ENCODE measurements at regions not wholly inside any gene's neighbourhood (a gene's known extent, or its start where the extent isn't known, plus 50 kb on each side); places are given as distances from the start of the nearest gene placed in this dataset.

GRCh38 chr1:164233149-164233548 is 325.8 kb upstream of the PBX1 start:
- H3K4me3 ChIP-seq (ENCODE audit: low read length in 2 of 2), result no peak overlapping the region
- H3K36me3 ChIP-seq (ENCODE audit: control insufficient read depth in 2 of 2, insufficient read depth in 2 of 2, low read length in 1 of 2), result no peaks in the 10 kb centered on the region
- no peaks in the 10 kb centered on the region for H3K4me1 ChIP-seq (ENCODE audit: control insufficient read depth in 2 of 2, insufficient read depth in 2 of 2, low read length in 2 of 2)
- DNase-seq (ENCODE audit: low read depth in 6 of 9, low spot score in 9 of 9), result no peak
- 90% methylated on average over 3 of the region's 3 CpGs for WGBS
- no peaks in the 10 kb centered on the region for H3K9me3 ChIP-seq (ENCODE audit: control insufficient read depth in 2 of 2, insufficient read depth in 1 of 2, low read length in 1 of 2)
- H3K27ac ChIP-seq (ENCODE audit: low read depth in 1 of 2, low read length in 1 of 2), result no peak overlapping the region
- H3K27me3 ChIP-seq (ENCODE audit: control insufficient read depth in 2 of 2, insufficient read depth in 1 of 2, low read length in 1 of 2), result no peaks in the 10 kb centered on the region

DNA sequence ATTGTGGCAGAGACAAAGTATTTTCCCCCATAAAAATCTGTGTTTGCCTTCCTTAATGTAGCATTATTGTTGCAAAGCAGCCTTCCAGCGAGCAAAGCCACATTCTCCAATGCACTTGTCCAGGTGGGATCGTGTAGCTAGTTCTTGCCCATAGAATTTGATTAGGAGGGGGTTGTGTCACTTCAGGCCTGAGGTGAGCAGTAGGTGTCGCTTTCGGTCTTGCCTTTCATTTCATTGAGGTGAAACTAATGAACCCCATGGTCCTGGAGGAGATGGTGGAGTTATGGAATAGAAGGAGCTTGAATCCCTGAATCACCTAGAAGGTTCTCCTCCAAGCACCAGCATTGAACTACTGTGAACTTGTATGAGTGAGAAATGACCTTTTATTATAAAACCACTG is 318.9 kb upstream of the PBX1 start:
- no peaks in the 10 kb centered on the region for H3K27me3 ChIP-seq (ENCODE audit: control insufficient read depth in 2 of 2, insufficient read depth in 1 of 2, low read length in 1 of 2)
- no peak overlapping the region for H3K4me3 ChIP-seq (ENCODE audit: low read length in 2 of 2)
- no peaks in the 10 kb centered on the region for H3K36me3 ChIP-seq (ENCODE audit: control insufficient read depth in 2 of 2, insufficient read depth in 2 of 2, low read length in 1 of 2)
- H3K27ac ChIP-seq (ENCODE audit: low read depth in 1 of 2, low read length in 1 of 2), result no peak overlapping the region
- no peaks in the 10 kb centered on the region for H3K4me1 ChIP-seq (ENCODE audit: control insufficient read depth in 2 of 2, insufficient read depth in 2 of 2, low read length in 2 of 2)
- no peaks in the 10 kb centered on the region for H3K9me3 ChIP-seq (ENCODE audit: control insufficient read depth in 2 of 2, insufficient read depth in 1 of 2, low read length in 1 of 2)
- 65% methylated on average over 4 of the region's 4 CpGs for WGBS
- no peak for DNase-seq (ENCODE audit: low read depth in 6 of 9, low spot score in 9 of 9)

DNA sequence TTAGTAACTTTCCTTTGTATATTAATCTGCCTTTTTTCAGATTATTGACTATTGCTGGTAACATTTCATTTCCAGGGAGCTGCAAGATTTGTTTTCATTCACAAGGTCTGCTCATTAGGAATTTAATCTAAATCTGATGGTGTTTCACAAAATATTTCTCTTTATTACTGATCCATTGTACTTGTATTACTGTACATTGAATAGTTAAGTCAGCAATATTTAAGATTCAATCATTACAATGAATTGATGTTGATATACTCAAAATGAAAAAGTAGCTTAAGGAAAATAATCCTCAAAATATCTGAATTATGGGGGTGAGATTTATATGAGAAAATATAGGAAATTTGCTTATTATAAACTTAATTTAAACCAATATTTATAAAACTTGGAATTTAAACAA is 308.6 kb upstream of the PBX1 start:
- Histone ChIP-seq H3K9me3 (ENCODE audit: control insufficient read depth in 2 of 2, insufficient read depth in 1 of 2, low read length in 1 of 2) (peaks cover 0 to 8% of the 10 kb centered on the region in 2 donors), H3K4me1 (ENCODE audit: control insufficient read depth in 2 of 2, insufficient read depth in 2 of 2, low read length in 2 of 2) (no peaks in the 10 kb centered on the region), H3K4me3 (ENCODE audit: low read length in 2 of 2) (no peak overlapping the region), H3K27ac (ENCODE audit: low read depth in 1 of 2, low read length in 1 of 2) (no peak overlapping the region), H3K27me3 (ENCODE audit: control insufficient read depth in 2 of 2, insufficient read depth in 1 of 2, low read length in 1 of 2) (no peaks in the 10 kb centered on the region), H3K36me3 (ENCODE audit: control insufficient read depth in 2 of 2, insufficient read depth in 2 of 2, low read length in 1 of 2) (no peaks in the 10 kb centered on the region)
- DNase-seq (ENCODE audit: low read depth in 6 of 9, low spot score in 9 of 9), result no peak

DNA sequence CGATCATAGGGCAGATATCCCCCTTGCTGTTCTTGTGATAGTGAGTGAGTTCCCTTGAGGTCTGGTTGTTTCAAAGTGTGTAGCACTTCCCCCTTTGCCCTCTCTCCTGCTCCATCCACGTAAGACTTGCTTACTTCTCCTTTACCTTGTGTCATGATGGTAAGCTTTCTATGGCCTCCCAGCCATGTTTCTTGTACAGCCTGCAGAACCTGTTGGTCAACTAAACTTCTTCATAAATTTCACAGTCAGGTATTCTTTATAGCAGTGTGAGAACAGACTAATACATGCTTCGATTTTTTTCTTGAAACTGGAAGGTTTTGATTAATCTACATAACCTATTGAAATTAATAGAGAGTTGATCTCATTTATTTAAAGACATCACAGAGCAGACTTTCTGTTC is 302.5 kb upstream of the PBX1 start:
- WGBS, result 63% methylated on average over 3 of the region's 3 CpGs
- Histone ChIP-seq H3K4me1 (ENCODE audit: control insufficient read depth in 2 of 2, insufficient read depth in 2 of 2, low read length in 2 of 2) (no peaks in the 10 kb centered on the region), H3K9me3 (ENCODE audit: control insufficient read depth in 2 of 2, insufficient read depth in 1 of 2, low read length in 1 of 2) (peaks cover 0 to 4% of the 10 kb centered on the region in 2 donors), H3K27me3 (ENCODE audit: control insufficient read depth in 2 of 2, insufficient read depth in 1 of 2, low read length in 1 of 2) (no peaks in the 10 kb centered on the region), H3K4me3 (ENCODE audit: low read length in 2 of 2) (no peak overlapping the region), H3K27ac (ENCODE audit: low read depth in 1 of 2, low read length in 1 of 2) (no peak overlapping the region), H3K36me3 (ENCODE audit: control insufficient read depth in 2 of 2, insufficient read depth in 2 of 2, low read length in 1 of 2) (no peaks in the 10 kb centered on the region)
- no peak for DNase-seq (ENCODE audit: low read depth in 6 of 9, low spot score in 9 of 9)

GRCh38 chr1:164261691-164262240 is 297.2 kb upstream of the PBX1 start:
- no peaks in the 10 kb centered on the region for H3K9me3 ChIP-seq (ENCODE audit: control insufficient read depth in 2 of 2, insufficient read depth in 1 of 2, low read length in 1 of 2)
- H3K27ac ChIP-seq (ENCODE audit: low read depth in 1 of 2, low read length in 1 of 2), result no peak overlapping the region
- H3K4me1 ChIP-seq (ENCODE audit: control insufficient read depth in 2 of 2, insufficient read depth in 2 of 2, low read length in 2 of 2), result no peaks in the 10 kb centered on the region
- no peaks in the 10 kb centered on the region for H3K27me3 ChIP-seq (ENCODE audit: control insufficient read depth in 2 of 2, insufficient read depth in 1 of 2, low read length in 1 of 2)
- no peaks in the 10 kb centered on the region for H3K36me3 ChIP-seq (ENCODE audit: control insufficient read depth in 2 of 2, insufficient read depth in 2 of 2, low read length in 1 of 2)
- DNase-seq (ENCODE audit: low read depth in 6 of 9, low spot score in 9 of 9), result no peak
- H3K4me3 ChIP-seq (ENCODE audit: low read length in 2 of 2), result no peak overlapping the region
- 90% methylated on average over 2 of the region's 2 CpGs for WGBS

DNA sequence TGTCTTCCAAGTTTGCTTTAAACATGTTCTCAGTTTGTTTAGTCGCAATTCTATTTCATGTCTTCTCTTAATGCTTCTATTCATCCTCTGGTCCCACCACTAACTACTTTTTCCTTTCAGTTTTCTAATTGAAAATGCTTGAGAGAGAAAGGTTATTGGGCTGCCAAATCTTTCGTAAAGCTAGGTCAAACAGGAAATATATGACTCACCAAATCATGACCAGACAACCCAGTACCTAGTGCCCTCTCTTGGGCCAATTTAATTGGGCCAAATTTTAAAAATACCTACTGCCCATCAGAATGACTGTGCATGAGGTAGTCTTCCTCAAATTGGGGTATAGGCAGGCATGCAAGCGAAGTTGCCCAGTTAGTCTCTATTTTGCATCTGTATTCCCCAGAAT is 295.4 kb upstream of the PBX1 start:
- DNase-seq (ENCODE audit: low read depth in 6 of 9, low spot score in 9 of 9), result no peak
- no peaks in the 10 kb centered on the region for H3K4me1 ChIP-seq (ENCODE audit: control insufficient read depth in 2 of 2, insufficient read depth in 2 of 2, low read length in 2 of 2)
- H3K36me3 ChIP-seq (ENCODE audit: control insufficient read depth in 2 of 2, insufficient read depth in 2 of 2, low read length in 1 of 2), result no peaks in the 10 kb centered on the region
- H3K9me3 ChIP-seq (ENCODE audit: control insufficient read depth in 2 of 2, insufficient read depth in 1 of 2, low read length in 1 of 2), result no peaks in the 10 kb centered on the region
- H3K4me3 ChIP-seq (ENCODE audit: low read length in 2 of 2), result no peak overlapping the region
- no peak overlapping the region for H3K27ac ChIP-seq (ENCODE audit: low read depth in 1 of 2, low read length in 1 of 2)
- no peaks in the 10 kb centered on the region for H3K27me3 ChIP-seq (ENCODE audit: control insufficient read depth in 2 of 2, insufficient read depth in 1 of 2, low read length in 1 of 2)
- 90% methylated on average over 3 of the region's 3 CpGs for WGBS

DNA sequence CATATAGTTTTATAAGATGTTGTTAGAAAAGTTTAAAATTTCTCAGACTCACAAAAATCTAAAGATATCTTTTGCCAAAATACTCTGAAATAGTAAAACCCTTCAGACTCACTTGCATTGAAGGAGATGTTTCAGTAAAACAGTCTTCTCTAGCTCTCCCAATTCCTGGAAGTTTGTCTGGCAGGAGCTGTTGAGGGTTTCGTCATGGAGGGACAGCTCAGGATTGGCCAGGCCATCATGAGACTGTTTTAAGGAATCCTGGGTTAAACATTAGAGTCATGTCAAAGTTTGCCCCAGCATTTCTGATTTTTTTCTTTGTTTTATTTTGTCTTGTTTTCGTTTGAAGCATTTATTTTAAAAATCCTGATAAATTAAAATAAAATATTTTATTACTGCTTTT is 293.8 kb upstream of the PBX1 start:
- no peak for DNase-seq (ENCODE audit: low read depth in 6 of 9, low spot score in 9 of 9)
- 75% methylated on average over 2 of the region's 2 CpGs for WGBS
- no peak overlapping the region for H3K4me3 ChIP-seq (ENCODE audit: low read length in 2 of 2)

GRCh38 chr1:164272156-164272555 is 286.8 kb upstream of the PBX1 start:
- no peak for DNase-seq (ENCODE audit: low read depth in 6 of 9, low spot score in 9 of 9)
- H3K4me3 ChIP-seq (ENCODE audit: low read length in 2 of 2), result no peak overlapping the region
- H3K36me3 ChIP-seq (ENCODE audit: control insufficient read depth in 2 of 2, insufficient read depth in 2 of 2, low read length in 1 of 2), result no peaks in the 10 kb centered on the region
- no peaks in the 10 kb centered on the region for H3K27me3 ChIP-seq (ENCODE audit: control insufficient read depth in 2 of 2, insufficient read depth in 1 of 2, low read length in 1 of 2)
- H3K9me3 ChIP-seq (ENCODE audit: control insufficient read depth in 2 of 2, insufficient read depth in 1 of 2, low read length in 1 of 2), result no peaks in the 10 kb centered on the region
- H3K27ac ChIP-seq (ENCODE audit: low read depth in 1 of 2, low read length in 1 of 2), result no peak overlapping the region
- H3K4me1 ChIP-seq (ENCODE audit: control insufficient read depth in 2 of 2, insufficient read depth in 2 of 2, low read length in 2 of 2), result no peaks in the 10 kb centered on the region

More for the DNA sequence above, 293.8 kb upstream of the PBX1 start:
- no peak overlapping the region for H3K27ac ChIP-seq (ENCODE audit: low read depth in 1 of 2, low read length in 1 of 2)
- no peaks in the 10 kb centered on the region for H3K27me3 ChIP-seq (ENCODE audit: control insufficient read depth in 2 of 2, insufficient read depth in 1 of 2, low read length in 1 of 2)
- no peaks in the 10 kb centered on the region for H3K9me3 ChIP-seq (ENCODE audit: control insufficient read depth in 2 of 2, insufficient read depth in 1 of 2, low read length in 1 of 2)
- no peaks in the 10 kb centered on the region for H3K36me3 ChIP-seq (ENCODE audit: control insufficient read depth in 2 of 2, insufficient read depth in 2 of 2, low read length in 1 of 2)
- no peaks in the 10 kb centered on the region for H3K4me1 ChIP-seq (ENCODE audit: control insufficient read depth in 2 of 2, insufficient read depth in 2 of 2, low read length in 2 of 2)

DNA sequence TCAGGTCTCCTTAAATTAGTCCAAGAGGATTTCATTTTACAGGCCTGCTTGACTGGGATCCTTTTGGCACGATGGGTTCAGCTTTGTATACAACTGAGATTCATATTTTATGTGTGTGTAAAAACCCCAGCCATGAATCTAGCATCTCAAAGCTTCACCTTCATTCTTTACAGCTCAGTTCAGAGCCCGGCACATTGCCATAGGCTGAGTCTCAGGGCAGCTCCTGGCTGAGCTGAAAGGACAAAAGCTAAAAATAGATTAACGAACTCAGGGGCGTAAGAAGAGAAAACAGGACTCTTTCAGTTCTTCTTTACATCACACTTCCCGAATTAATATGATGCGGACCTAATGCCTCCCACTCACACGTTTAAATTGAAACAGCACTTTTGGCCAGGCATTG is 262.8 kb upstream of the PBX1 start:
- WGBS, result 90% methylated on average over 7 of the region's 7 CpGs

DNA sequence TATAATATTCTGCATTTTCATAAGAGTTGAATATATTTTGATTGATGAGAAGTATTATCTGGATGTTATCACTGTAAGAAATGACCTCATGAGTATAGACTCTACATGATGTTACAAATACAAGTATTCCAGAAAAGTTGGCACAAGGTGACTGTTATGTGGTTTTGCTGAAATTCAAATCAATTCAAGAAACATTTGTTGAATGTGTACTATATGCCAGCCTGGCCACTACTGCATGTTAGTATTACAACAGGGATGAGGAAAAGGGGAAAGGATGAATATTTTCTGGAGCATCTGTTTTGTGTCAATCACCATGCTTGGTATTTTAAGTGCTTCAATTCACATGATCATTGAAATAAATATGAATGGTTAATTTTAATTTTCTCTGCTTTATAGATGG is 250.9 kb upstream of the PBX1 start:
- Histone ChIP-seq H3K4me1 (ENCODE audit: control insufficient read depth in 2 of 2, insufficient read depth in 2 of 2, low read length in 2 of 2) (no peaks in the 10 kb centered on the region), H3K27ac (ENCODE audit: low read depth in 1 of 2, low read length in 1 of 2) (no peak overlapping the region), H3K27me3 (ENCODE audit: control insufficient read depth in 2 of 2, insufficient read depth in 1 of 2, low read length in 1 of 2) (no peaks in the 10 kb centered on the region), H3K9me3 (ENCODE audit: control insufficient read depth in 2 of 2, insufficient read depth in 1 of 2, low read length in 1 of 2) (no peaks in the 10 kb centered on the region), H3K4me3 (ENCODE audit: low read length in 2 of 2) (no peak overlapping the region), H3K36me3 (ENCODE audit: control insufficient read depth in 2 of 2, insufficient read depth in 2 of 2, low read length in 1 of 2) (no peaks in the 10 kb centered on the region)
- no peak for DNase-seq (ENCODE audit: low read depth in 6 of 9, low spot score in 9 of 9)

More for the DNA sequence above, 262.8 kb upstream of the PBX1 start:
- no peaks in the 10 kb centered on the region for H3K36me3 ChIP-seq (ENCODE audit: control insufficient read depth in 2 of 2, insufficient read depth in 2 of 2, low read length in 1 of 2)
- no peak overlapping the region for H3K27ac ChIP-seq (ENCODE audit: low read depth in 1 of 2, low read length in 1 of 2)
- no peaks in the 10 kb centered on the region for H3K4me1 ChIP-seq (ENCODE audit: control insufficient read depth in 2 of 2, insufficient read depth in 2 of 2, low read length in 2 of 2)
- H3K27me3 ChIP-seq (ENCODE audit: control insufficient read depth in 2 of 2, insufficient read depth in 1 of 2, low read length in 1 of 2), result no peaks in the 10 kb centered on the region
- no peak for DNase-seq (ENCODE audit: low read depth in 6 of 9, low spot score in 9 of 9)
- H3K9me3 ChIP-seq (ENCODE audit: control insufficient read depth in 2 of 2, insufficient read depth in 1 of 2, low read length in 1 of 2), result no peaks in the 10 kb centered on the region
- H3K4me3 ChIP-seq (ENCODE audit: low read length in 2 of 2), result no peak overlapping the region

All from thymus (tissue), 11 donors.